CD14-positive monocyte (primary cell): ENCODE measurements at regions not wholly inside any gene's neighbourhood (a gene's known extent, or its start where the extent isn't known, plus 50 kb on each side); places are given as distances from the start of the nearest gene placed in this dataset.

Source experiments
- DNase-seq, 3 donors: peaks; one replicate each; pipeline ENCODE4 v3.0.0-alpha.2; 2011 to 2022
- H2AFZ ChIP-seq: 2 replicates; pipeline ENCODE4 v1.6.0; 2012; ENCODE audit warnings: mild to moderate bottlenecking, low read depth, low read length, inconsistent platforms; ENCODE audit not compliant: insufficient read depth, poor library complexity, severe bottlenecking
- H3K27ac ChIP-seq, 2 donors: 1 replicate in 1 of 2; 2 replicates in 1 of 2; pipeline ENCODE4 v1.5.1; 2012 to 2013; ENCODE audit warnings: low read length in 2 of 2, control low read depth in 1 of 2, inconsistent platforms in 1 of 2, low read depth in 1 of 2, mild to moderate bottlenecking in 1 of 2
- H3K27me3 ChIP-seq, 2 donors: one replicate each; pipeline versions ENCODE4 v1.6.0 to v1.6.1; 2011 to 2013; ENCODE audit warnings: low read length in 2 of 2; ENCODE audit not compliant: control insufficient read depth in 2 of 2, insufficient read depth in 2 of 2
- H3K36me3 ChIP-seq, 2 donors: replicated peaks in 1 of 2; 1 replicate in 1 of 2; 2 replicates in 1 of 2; pipeline versions ENCODE4 v1.5.1 to v1.6.1; 2012 to 2013; ENCODE audit warnings: low read length in 2 of 2, control low read depth in 1 of 2, inconsistent platforms in 1 of 2, mild to moderate bottlenecking in 1 of 2; ENCODE audit not compliant: insufficient read depth in 2 of 2, control insufficient read depth in 1 of 2
- H3K4me1 ChIP-seq, 2 donors: 1 replicate in 1 of 2; 2 replicates in 1 of 2; pipeline versions ENCODE4 v1.5.1 to v1.6.1; 2012 to 2013; ENCODE audit warnings: low read length in 2 of 2, control low read depth in 1 of 2, inconsistent platforms in 1 of 2, mild to moderate bottlenecking in 1 of 2, moderate library complexity in 1 of 2; ENCODE audit not compliant: insufficient read depth in 2 of 2, control insufficient read depth in 1 of 2
- H3K4me2 ChIP-seq: replicated peaks from 2 replicates; pipeline ENCODE3; 2012; ENCODE audit warnings: low read length, moderate library complexity, mild to moderate bottlenecking; ENCODE audit not compliant: poor library complexity, severe bottlenecking; ENCODE audit errors: extremely low read depth
- H3K4me3 ChIP-seq, 3 experiments: fragments of 200-600 bp in 1 of 3; sonication (generic) in 1 of 3; replicated peaks in 1 of 3; 1 replicate in 2 of 3; 2 replicates in 1 of 3; pipeline ENCODE4 v1.5.1; 2011 to 2013; ENCODE audit warnings: low read length in 3 of 3, mild to moderate bottlenecking in 3 of 3, control low read depth in 2 of 3, low read depth in 2 of 3, inconsistent platforms in 1 of 3, moderate library complexity in 1 of 3
- H3K79me2 ChIP-seq: 2 replicates; pipeline ENCODE4 v1.6.0; 2012; ENCODE audit warnings: mild to moderate bottlenecking, control low read depth, inconsistent platforms, low read length, moderate library complexity; ENCODE audit not compliant: insufficient read depth
- H3K9ac ChIP-seq: 2 replicates; pipeline ENCODE4 v1.6.0; 2017; ENCODE audit warnings: low read length, mild to moderate bottlenecking; ENCODE audit not compliant: insufficient read depth, poor library complexity, severe bottlenecking
- H3K9me3 ChIP-seq, 2 donors: replicated peaks in 1 of 2; 1 replicate in 1 of 2; 2 replicates in 1 of 2; pipeline versions ENCODE4 v1.5.1 to v1.6.1; 2012 to 2013; ENCODE audit warnings: low read length in 2 of 2, control low read depth in 1 of 2; ENCODE audit not compliant: control insufficient read depth in 1 of 2, insufficient read depth in 1 of 2
- H4K20me1 ChIP-seq: 2 replicates; pipeline ENCODE4 v1.6.0; 2012; ENCODE audit warnings: mild to moderate bottlenecking, low read length, control low read depth, moderate library complexity; ENCODE audit not compliant: insufficient read depth
- H3K27ac Mint-ChIP-seq, 7 donors: one replicate each; pipeline ENCODE4 v1.8.0; 2020; ENCODE audit warnings: mild to moderate bottlenecking in 7 of 7, mixed read lengths in 7 of 7, moderate library complexity in 6 of 7, inconsistent platforms in 2 of 7
- H3K27me3 Mint-ChIP-seq, 3 donors: one replicate each; pipeline ENCODE4 v1.8.0; 2021 to 2022; ENCODE audit warnings: low read depth in 3 of 3, mild to moderate bottlenecking in 3 of 3, mixed read lengths in 3 of 3, moderate library complexity in 3 of 3, inconsistent platforms in 1 of 3
- H3K36me3 Mint-ChIP-seq, 2 donors: one replicate each; pipeline ENCODE4 v1.8.0; 2020; ENCODE audit warnings: mixed read lengths in 2 of 2, inconsistent platforms in 1 of 2, mild to moderate bottlenecking in 1 of 2
- H3K4me1 Mint-ChIP-seq: one replicate; pipeline ENCODE4 v1.8.0; 2020; ENCODE audit warnings: mild to moderate bottlenecking, mixed read lengths
- H3K4me3 Mint-ChIP-seq, 2 donors: one replicate each; pipeline ENCODE4 v1.8.0; 2020; ENCODE audit warnings: mild to moderate bottlenecking in 2 of 2, mixed read lengths in 2 of 2, moderate library complexity in 1 of 2
- H3K9me3 Mint-ChIP-seq, 7 donors: one replicate each; pipeline ENCODE4 v1.8.0; 2020 to 2022; ENCODE audit warnings: mixed read lengths in 7 of 7, mild to moderate bottlenecking in 6 of 7, moderate library complexity in 6 of 7, inconsistent platforms in 2 of 7
- WGBS: methylation state at CpG from one replicate; pipeline ENCODE4 v1.1.5; 2013; ENCODE audit warnings: missing lambda C conversion rate; ENCODE audit not compliant: insufficient coverage; 5-methylcytosine and 5-hydroxymethylcytosine counted together
- intact Hi-C, 2 donors: fragments of 100-400 bp; cut with micrococcal nuclease; formaldehyde crosslinking; loops; one replicate each; pipeline versions ENCODE4 v1.15.0 to v1.15.1; 2023
- TF ChIP-seq, protein P1 (sequence below): fragments of 200-600 bp; IDR thresholded peaks from one replicate; pipeline ENCODE4 v1.8.0; 2022; ENCODE audit warnings: antibody characterized with exemption, mild to moderate bottlenecking

- intact Hi-C loops, result no loop called here
- no peak overlapping the region for H3K27ac Mint-ChIP-seq
Measured at GRCh38 chr12:65747338-65747737, 76.9 kb upstream of the HMGA2 start.

GRCh38 chr12:65748332-65748731 is 76.0 kb upstream of the HMGA2 start:
- intact Hi-C loops, result no loop called here
- no peak for DNase-seq
- Histone ChIP-seq H3K36me3 (no peaks in the 10 kb centered on the region), H3K9me3 (no peaks in the 10 kb centered on the region), H3K27ac (no peak overlapping the region), H3K4me3 (no peak overlapping the region), H4K20me1 (no peaks in the 10 kb centered on the region), H2AFZ (no peak overlapping the region), H3K4me2 (no peak overlapping the region), H3K9ac (no peak overlapping the region), H3K27me3 (peaks cover 3 to 4% of the 10 kb centered on the region in 2 donors), H3K4me1 (no peaks in the 10 kb centered on the region), H3K79me2 (no peaks in the 10 kb centered on the region)
- TF ChIP-seq, protein P1, sequence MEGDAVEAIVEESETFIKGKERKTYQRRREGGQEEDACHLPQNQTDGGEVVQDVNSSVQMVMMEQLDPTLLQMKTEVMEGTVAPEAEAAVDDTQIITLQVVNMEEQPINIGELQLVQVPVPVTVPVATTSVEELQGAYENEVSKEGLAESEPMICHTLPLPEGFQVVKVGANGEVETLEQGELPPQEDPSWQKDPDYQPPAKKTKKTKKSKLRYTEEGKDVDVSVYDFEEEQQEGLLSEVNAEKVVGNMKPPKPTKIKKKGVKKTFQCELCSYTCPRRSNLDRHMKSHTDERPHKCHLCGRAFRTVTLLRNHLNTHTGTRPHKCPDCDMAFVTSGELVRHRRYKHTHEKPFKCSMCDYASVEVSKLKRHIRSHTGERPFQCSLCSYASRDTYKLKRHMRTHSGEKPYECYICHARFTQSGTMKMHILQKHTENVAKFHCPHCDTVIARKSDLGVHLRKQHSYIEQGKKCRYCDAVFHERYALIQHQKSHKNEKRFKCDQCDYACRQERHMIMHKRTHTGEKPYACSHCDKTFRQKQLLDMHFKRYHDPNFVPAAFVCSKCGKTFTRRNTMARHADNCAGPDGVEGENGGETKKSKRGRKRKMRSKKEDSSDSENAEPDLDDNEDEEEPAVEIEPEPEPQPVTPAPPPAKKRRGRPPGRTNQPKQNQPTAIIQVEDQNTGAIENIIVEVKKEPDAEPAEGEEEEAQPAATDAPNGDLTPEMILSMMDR, result no peak
- Mint-ChIP-seq H3K4me3 (no peak overlapping the region), H3K9me3 (peaks cover 0 to 9% (median 0%) of the 10 kb centered on the region in 7 donors), H3K27me3 (peaks cover 1 to 17% (median 10%) of the 10 kb centered on the region in 3 donors), H3K4me1 (no peaks in the 10 kb centered on the region), H3K27ac (no peak overlapping the region), H3K36me3 (no peaks in the 10 kb centered on the region)
- WGBS, result no CpG with 5 or more reads among the region's 2 CpGs

More at GRCh38 chr12:65747338-65747737, 76.9 kb upstream of the HMGA2 start:
- WGBS, result no CpG with 5 or more reads among the region's 3 CpGs
- Mint-ChIP-seq H3K4me3 (no peak overlapping the region), H3K9me3 (peaks cover 0 to 11% (median 3%) of the 10 kb centered on the region in 7 donors), H3K27me3 (peaks cover 10 to 26% (median 19%) of the 10 kb centered on the region in 3 donors), H3K36me3 (peaks cover 0 to 4% of the 10 kb centered on the region in 2 donors), H3K4me1 (no peaks in the 10 kb centered on the region)
- Histone ChIP-seq H3K4me2 (no peak overlapping the region), H3K4me1 (peaks cover 0 to 3% of the 10 kb centered on the region in 2 donors), H3K36me3 (no peaks in the 10 kb centered on the region), H3K9me3 (no peaks in the 10 kb centered on the region), H3K27ac (no peak overlapping the region), H3K27me3 (peaks cover 13% of the 10 kb centered on the region in 2 donors), H2AFZ (no peak overlapping the region), H4K20me1 (no peaks in the 10 kb centered on the region), H3K79me2 (no peaks in the 10 kb centered on the region), H3K4me3 (no peak overlapping the region), H3K9ac (no peak overlapping the region)
- TF ChIP-seq, protein P1, result no peak
- DNase-seq, result no peak
